ENCODE measurements at regions not wholly inside any gene's neighbourhood (a gene's known extent, or its start where the extent isn't known, plus 50 kb on each side); places are given as distances from the start of the nearest gene placed in this dataset.

DNA sequence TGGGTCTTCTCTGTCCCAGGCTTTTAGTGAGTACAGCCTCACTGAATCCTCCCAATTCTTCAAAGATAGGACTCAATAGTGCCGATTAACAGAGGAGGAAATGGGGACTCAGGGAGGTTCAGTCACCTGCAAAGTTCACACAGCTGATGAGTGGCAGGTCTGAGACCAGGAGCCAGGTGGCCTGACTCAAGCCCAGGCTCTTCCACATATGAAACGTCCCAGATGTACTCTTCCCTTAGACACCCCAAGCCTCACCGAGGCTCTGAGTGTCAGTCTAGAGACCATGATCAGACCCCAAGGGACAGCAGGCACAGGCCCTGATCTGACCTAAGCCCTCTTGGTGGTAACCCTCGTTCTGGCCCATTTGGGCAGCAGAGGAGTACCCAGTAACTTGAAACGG, 115.2 kb downstream of the INHBB start:
- ChIA-PET CTCF (interaction anchor here in 1 of 2 donors (0.7 kb wide), 1 partner anchor 636 kb away, joined by 4 read pairs; no protein-coding TSS in a partner anchor), POLR2A (no interaction called here)
- Mint-ChIP-seq H3K4me3 (no peak overlapping the region), H3K4me1 (no peaks in the 10 kb centered on the region), H3K9me3 (peaks cover 18 to 28% (median 24%) of the 10 kb centered on the region in 3 donors), H3K27ac (no peak overlapping the region), H3K27me3 (peaks cover 3 to 4% of the 10 kb centered on the region in 2 donors), H3K36me3 (no peaks in the 10 kb centered on the region)
- 81% methylated on average over 4 of the region's 5 CpGs for WGBS (ENCODE audit: insufficient coverage)
- Histone ChIP-seq H3K27ac (ENCODE audit: low read length) (no peak overlapping the region), H3K4me3 (ENCODE audit: control insufficient read depth in 1 of 2, extremely low read depth in 1 of 2, low read length in 1 of 2) (no peak overlapping the region), H3K27me3 (replicated peaks in 1 of 2; ENCODE audit: control insufficient read depth in 2 of 2, extremely low read depth in 1 of 2, insufficient read depth in 2 of 2, low read length in 1 of 2) (peaks cover 0 to 25% of the 10 kb centered on the region in 2 experiments), H3K36me3 (ENCODE audit: control insufficient read depth in 2 of 2, extremely low read depth in 1 of 2, insufficient read depth in 1 of 2, low read length in 1 of 2) (no peaks in the 10 kb centered on the region), H3K4me1 (ENCODE audit: control insufficient read depth in 1 of 2, extremely low read depth in 1 of 2, insufficient read depth in 2 of 2, low read length in 2 of 2) (no peaks in the 10 kb centered on the region), H3K9me3 (no peaks in the 10 kb centered on the region)
- ATAC-seq (replicated peaks in 1 of 4): no peak
- DNase-seq: no peak

- no peak overlapping the region for H3K4me3 Mint-ChIP-seq
- Histone ChIP-seq H3K9me3 (no peaks in the 10 kb centered on the region), H3K27me3 (replicated peaks in 1 of 2; ENCODE audit: control insufficient read depth in 2 of 2, extremely low read depth in 1 of 2, insufficient read depth in 2 of 2, low read length in 1 of 2) (peaks cover 0 to 30% of the 10 kb centered on the region in 2 experiments), H3K36me3 (ENCODE audit: control insufficient read depth in 2 of 2, extremely low read depth in 1 of 2, insufficient read depth in 1 of 2, low read length in 1 of 2) (no peaks in the 10 kb centered on the region), H3K4me3 (ENCODE audit: control insufficient read depth in 1 of 2, extremely low read depth in 1 of 2, low read length in 1 of 2) (no peak overlapping the region), H3K4me1 (ENCODE audit: control insufficient read depth in 1 of 2, extremely low read depth in 1 of 2, insufficient read depth in 2 of 2, low read length in 2 of 2) (no peaks in the 10 kb centered on the region), H3K27ac (ENCODE audit: low read length) (no peak overlapping the region)
- ATAC-seq (replicated peaks in 1 of 4): no peak
- H3K27me3 Mint-ChIP-seq: peaks cover 3 to 4% of the 10 kb centered on the region in 2 donors
- POLR2A ChIA-PET: no interaction called here
- DNase-seq: no peak
- no peak overlapping the region for H3K27ac Mint-ChIP-seq
- H3K4me1 Mint-ChIP-seq: no peaks in the 10 kb centered on the region
- H3K36me3 Mint-ChIP-seq: no peaks in the 10 kb centered on the region
- 84% methylated on average over 7 of the region's 14 CpGs for WGBS (ENCODE audit: insufficient coverage)
- H3K9me3 Mint-ChIP-seq: peaks cover 17 to 27% (median 22%) of the 10 kb centered on the region in 3 donors
- CTCF ChIA-PET: interaction anchor here in 1 of 2 donors (0.7 kb wide), 1 partner anchor 636 kb away, joined by 4 read pairs; no protein-coding TSS in a partner anchor
These were observed 115.9 kb downstream of the INHBB start for GRCh38 chr2:120461546-120462537.

- no peaks in the 10 kb centered on the region for H3K4me1 Mint-ChIP-seq
- H3K9me3 ChIP-seq: no peaks in the 10 kb centered on the region
- H3K27ac ChIP-seq (ENCODE audit: low read length): no peak overlapping the region
- H3K4me1 ChIP-seq (ENCODE audit: control insufficient read depth in 1 of 2, extremely low read depth in 1 of 2, insufficient read depth in 2 of 2, low read length in 2 of 2): no peaks in the 10 kb centered on the region
- no peaks in the 10 kb centered on the region for H3K36me3 Mint-ChIP-seq
- H3K27me3 Mint-ChIP-seq: peaks cover 3 to 7% of the 10 kb centered on the region in 2 donors
- no peaks in the 10 kb centered on the region for H3K36me3 ChIP-seq (ENCODE audit: control insufficient read depth in 2 of 2, extremely low read depth in 1 of 2, insufficient read depth in 1 of 2, low read length in 1 of 2)
- H3K9me3 Mint-ChIP-seq: peaks cover 6 to 10% (median 8%) of the 10 kb centered on the region in 3 donors
- ChIA-PET POLR2A (no interaction called here), CTCF (no interaction called here)
- H3K27me3 ChIP-seq (replicated peaks in 1 of 2; ENCODE audit: control insufficient read depth in 2 of 2, extremely low read depth in 1 of 2, insufficient read depth in 2 of 2, low read length in 1 of 2): peaks cover 0 to 30% of the 10 kb centered on the region in 2 experiments
- no peak overlapping the region for H3K27ac Mint-ChIP-seq
- no peak overlapping the region for H3K4me3 ChIP-seq (ENCODE audit: control insufficient read depth in 1 of 2, extremely low read depth in 1 of 2, low read length in 1 of 2)
- ATAC-seq (replicated peaks in 1 of 4) (no peak), DNase-seq (no peak)
- H3K4me3 Mint-ChIP-seq: no peak overlapping the region
- 60% methylated on average over 12 of the region's 12 CpGs for WGBS (ENCODE audit: insufficient coverage)
These were observed 117.6 kb downstream of the INHBB start for GRCh38 chr2:120463527-120463926.

- peaks cover 3 to 6% (median 3%) of the 10 kb centered on the region in 3 donors for H3K9me3 Mint-ChIP-seq
- H3K36me3 Mint-ChIP-seq: no peaks in the 10 kb centered on the region
- H3K27me3 Mint-ChIP-seq: peaks cover 3 to 6% of the 10 kb centered on the region in 2 donors
- no peaks in the 10 kb centered on the region for H3K4me1 Mint-ChIP-seq
- no peaks in the 10 kb centered on the region for H3K36me3 ChIP-seq (ENCODE audit: control insufficient read depth in 2 of 2, extremely low read depth in 1 of 2, insufficient read depth in 1 of 2, low read length in 1 of 2)
- DNase-seq (no peak), ATAC-seq (replicated peaks in 1 of 4) (no peak)
- no peak overlapping the region for H3K4me3 Mint-ChIP-seq
- ChIA-PET POLR2A (no interaction called here), CTCF (no interaction called here)
- no peak overlapping the region for H3K27ac Mint-ChIP-seq
- H3K27ac ChIP-seq (ENCODE audit: low read length): no peak overlapping the region
- no peaks in the 10 kb centered on the region for H3K9me3 ChIP-seq
- H3K4me1 ChIP-seq (ENCODE audit: control insufficient read depth in 1 of 2, extremely low read depth in 1 of 2, insufficient read depth in 2 of 2, low read length in 2 of 2): no peaks in the 10 kb centered on the region
- H3K27me3 ChIP-seq (replicated peaks in 1 of 2; ENCODE audit: control insufficient read depth in 2 of 2, extremely low read depth in 1 of 2, insufficient read depth in 2 of 2, low read length in 1 of 2): peaks cover 0 to 30% of the 10 kb centered on the region in 2 experiments
- no CpG with 5 or more reads among the region's 1 CpG for WGBS (ENCODE audit: insufficient coverage)
- no peak overlapping the region for H3K4me3 ChIP-seq (ENCODE audit: control insufficient read depth in 1 of 2, extremely low read depth in 1 of 2, low read length in 1 of 2)
These were observed 118.1 kb downstream of the INHBB start for GRCh38 chr2:120463996-120464395.

DNA sequence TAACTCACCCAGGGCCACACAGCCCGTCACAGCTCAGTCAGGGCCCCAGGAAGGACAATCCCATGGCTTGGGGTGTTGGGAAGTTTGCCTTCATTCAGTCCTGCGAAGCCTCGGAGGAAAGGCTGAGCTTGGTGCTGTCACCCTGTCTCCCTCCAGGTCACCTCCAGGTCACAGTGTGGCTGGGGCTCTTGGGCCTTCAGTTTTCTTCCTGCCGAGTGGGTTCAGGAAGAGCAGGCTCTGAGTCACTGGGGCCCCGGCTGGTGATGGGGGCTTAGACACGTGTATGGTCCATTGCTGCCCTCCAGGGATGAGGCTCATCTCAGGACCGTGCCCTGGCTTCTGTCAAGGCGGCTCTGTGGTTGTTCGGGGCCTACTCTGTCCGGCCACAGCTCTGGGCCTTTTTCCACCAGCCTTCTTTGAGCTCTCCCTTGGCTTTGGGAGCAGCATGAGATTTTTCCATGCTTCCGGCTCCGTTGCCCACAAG, 118.6 kb downstream of the INHBB start:
- POLR2A ChIA-PET: no interaction called here
- no peak overlapping the region for H3K4me3 ChIP-seq (ENCODE audit: control insufficient read depth in 1 of 2, extremely low read depth in 1 of 2, low read length in 1 of 2)
- DNase-seq (no peak), ATAC-seq (replicated peaks in 1 of 4) (no peak)
- H3K36me3 Mint-ChIP-seq: no peaks in the 10 kb centered on the region
- 63% methylated on average over 10 of the region's 12 CpGs for WGBS (ENCODE audit: insufficient coverage)
- H3K27ac Mint-ChIP-seq: no peak overlapping the region
- CTCF ChIA-PET: no interaction called here
- H3K27me3 ChIP-seq (replicated peaks in 1 of 2; ENCODE audit: control insufficient read depth in 2 of 2, extremely low read depth in 1 of 2, insufficient read depth in 2 of 2, low read length in 1 of 2): peaks cover 0 to 30% of the 10 kb centered on the region in 2 experiments
- H3K4me3 Mint-ChIP-seq: no peak overlapping the region
- H3K27ac ChIP-seq (ENCODE audit: low read length): no peak overlapping the region
- H3K4me1 ChIP-seq (ENCODE audit: control insufficient read depth in 1 of 2, extremely low read depth in 1 of 2, insufficient read depth in 2 of 2, low read length in 2 of 2): no peaks in the 10 kb centered on the region
- H3K36me3 ChIP-seq (ENCODE audit: control insufficient read depth in 2 of 2, extremely low read depth in 1 of 2, insufficient read depth in 1 of 2, low read length in 1 of 2): no peaks in the 10 kb centered on the region
- H3K9me3 ChIP-seq: no peaks in the 10 kb centered on the region
- H3K27me3 Mint-ChIP-seq: peaks cover 3% of the 10 kb centered on the region in 2 donors
- H3K4me1 Mint-ChIP-seq: no peaks in the 10 kb centered on the region
- peaks cover 0 to under 1% (median 0%) of the 10 kb centered on the region in 3 donors for H3K9me3 Mint-ChIP-seq

- ATAC-seq (replicated peaks in 1 of 4): no peak
- no peak overlapping the region for H3K27ac Mint-ChIP-seq
- H3K27me3 Mint-ChIP-seq: peaks cover 3% of the 10 kb centered on the region in 2 donors
- Histone ChIP-seq H3K27ac (ENCODE audit: low read length) (no peak overlapping the region), H3K4me1 (ENCODE audit: control insufficient read depth in 1 of 2, extremely low read depth in 1 of 2, insufficient read depth in 2 of 2, low read length in 2 of 2) (no peaks in the 10 kb centered on the region), H3K4me3 (ENCODE audit: control insufficient read depth in 1 of 2, extremely low read depth in 1 of 2, low read length in 1 of 2) (no peak overlapping the region), H3K36me3 (ENCODE audit: control insufficient read depth in 2 of 2, extremely low read depth in 1 of 2, insufficient read depth in 1 of 2, low read length in 1 of 2) (no peaks in the 10 kb centered on the region), H3K9me3 (no peaks in the 10 kb centered on the region), H3K27me3 (replicated peaks in 1 of 2; ENCODE audit: control insufficient read depth in 2 of 2, extremely low read depth in 1 of 2, insufficient read depth in 2 of 2, low read length in 1 of 2) (peaks cover 0 to 30% of the 10 kb centered on the region in 2 experiments)
- CTCF ChIA-PET: no interaction called here
- 97% methylated on average over 5 of the region's 11 CpGs for WGBS (ENCODE audit: insufficient coverage)
- DNase-seq: no peak
- no peaks in the 10 kb centered on the region for H3K36me3 Mint-ChIP-seq
- POLR2A ChIA-PET: no interaction called here
- no peak overlapping the region for H3K4me3 Mint-ChIP-seq
- H3K9me3 Mint-ChIP-seq: no peaks in the 10 kb centered on the region
- H3K4me1 Mint-ChIP-seq: no peaks in the 10 kb centered on the region
These were observed 119.2 kb downstream of the INHBB start for GRCh38 chr2:120465012-120465700.

Measured in T-cell (primary cell).